HepG2 (cell line): ENCODE measurements at regions not wholly inside any gene's neighbourhood (a gene's known extent, or its start where the extent isn't known, plus 50 kb on each side); places are given as distances from the start of the nearest gene placed in this dataset.

Experiments
- ATAC-seq: fragments of 200-7000 bp; cut with Tn5 transposase; 3 replicates; pipeline ENCODE4 v1.9.1; 2020; ENCODE audit warnings: mild to moderate bottlenecking, moderate library complexity
- BruUV-seq: library from RNA; stranded (reverse); fragments of 400-500 nt; replicated peaks from 2 replicates; lab custom pipeline; 2021; lab: Mats Ljungman, UMichigan
- CTCF ChIA-PET: fragments of 300-600 bp; formaldehyde crosslinking; extraction: SDS; loops from one replicate; lab custom pipeline; 2021; ENCODE audit warnings: low total read pairs, inconsistent platforms, low intra/inter-chr PET ratio; lab: Yijun Ruan, JAX
- POLR2A ChIA-PET: fragments of 350-600 bp; sonication (Branson Sonifier 250); formaldehyde crosslinking; loops from one replicate; lab custom pipeline; 2020; ENCODE audit warnings: antibody characterized with exemption, inconsistent platforms; lab: Yijun Ruan, JAX
- DNase-seq: peaks from one replicate; pipeline ENCODE4 v3.0.0-alpha.2; 2015; ENCODE audit warnings: low spot score
- FAIRE-seq: peaks from 3 replicates; lab custom pipeline; 2011; peaks lifted over from hg19 to GRCh38; lab: Jason Lieb, UNC
- H2AFZ ChIP-seq: one replicate; pipeline ENCODE4 v1.6.1; 2011; ENCODE audit warnings: low read length, inconsistent platforms
- H3K27ac ChIP-seq: fragments of 300-600 bp; 3 replicates; pipeline ENCODE4 v1.8.0; 2011; ENCODE audit warnings: mixed run types, mild to moderate bottlenecking, mixed read lengths, low read length, inconsistent platforms; ENCODE audit not compliant: insufficient read depth; ENCODE audit errors: extremely low read length
- H3K27me3 ChIP-seq, 2 experiments: fragments of 200-600 bp in 1 of 2; 2 replicates in 1 of 2; 3 replicates in 1 of 2; pipeline versions ENCODE4 v1.6.0 to v1.8.0; 2011; ENCODE audit warnings: low read length in 2 of 2, mild to moderate bottlenecking in 2 of 2, moderate library complexity in 2 of 2, inconsistent platforms in 1 of 2; ENCODE audit not compliant: insufficient read depth in 2 of 2, control insufficient read depth in 1 of 2
- H3K36me3 ChIP-seq, 2 experiments: fragments of 200-600 bp in 1 of 2; replicated peaks in 1 of 2; 2 replicates in 1 of 2; 3 replicates in 1 of 2; pipeline versions ENCODE4 v1.5.1 to v1.8.0; 2011; ENCODE audit warnings: low read length in 2 of 2, inconsistent platforms in 1 of 2; ENCODE audit not compliant: insufficient read depth in 2 of 2, control insufficient read depth in 1 of 2
- H3K4me1 ChIP-seq: 2 replicates; pipeline ENCODE4 v1.5.1; 2012; ENCODE audit warnings: low read length, inconsistent platforms; ENCODE audit not compliant: insufficient read depth
- H3K4me2 ChIP-seq: 2 replicates; pipeline ENCODE4 v1.6.0; 2011; ENCODE audit warnings: low read depth, low read length, inconsistent platforms
- H3K4me3 ChIP-seq, 3 experiments: fragments of 200-600 bp in 1 of 3; sonication (generic), shearing (Covaris generic) in 1 of 3; replicated peaks in 1 of 3; 2 replicates each; pipeline ENCODE4 v1.5.1; 2011 to 2016; ENCODE audit warnings: low read length in 3 of 3, inconsistent platforms in 2 of 3, low read depth in 2 of 3, mild to moderate bottlenecking in 2 of 3, control low read depth in 1 of 3, mixed read lengths in 1 of 3; ENCODE audit not compliant: insufficient read depth in 1 of 3
- H3K79me2 ChIP-seq: one replicate; pipeline ENCODE4 v1.6.1; 2011; ENCODE audit warnings: low read length, inconsistent platforms; ENCODE audit not compliant: insufficient read depth
- H3K9ac ChIP-seq: 2 replicates; pipeline ENCODE4 v1.6.0; 2011; ENCODE audit warnings: mild to moderate bottlenecking, low read depth, low read length, inconsistent platforms; ENCODE audit not compliant: insufficient read depth
- H3K9me3 ChIP-seq: 2 replicates; pipeline ENCODE4 v1.5.1; 2012; ENCODE audit warnings: mild to moderate bottlenecking, low read length
- H4K20me1 ChIP-seq: 2 replicates; pipeline ENCODE4 v1.6.0; 2011; ENCODE audit warnings: inconsistent platforms, mild to moderate bottlenecking, low read length, moderate library complexity; ENCODE audit not compliant: insufficient read depth
- HMG20B ChIP-seq: conservative IDR thresholded peaks from 2 replicates; pipeline ENCODE4 v1.6.1; 2016; ENCODE audit warnings: missing genetic modification reagents, missing compliant biosample characterization
- HNF1B ChIP-seq: sonication (generic); formaldehyde crosslinking; IDR thresholded peaks from 2 replicates; pipeline ENCODE4 v1.5.1; 2020; ENCODE audit warnings: mild to moderate bottlenecking, moderate library complexity, missing genetic modification reagents
- NONO ChIP-seq, 2 experiments: fragments of 450-650 bp in 1 of 2; sonication (generic) in 1 of 2; formaldehyde crosslinking in 1 of 2; IDR thresholded peaks in 1 of 2; conservative IDR thresholded peaks in 1 of 2; 2 replicates each; pipeline versions ENCODE4 v1.6.1 to v1.8.0; 2017 to 2022; ENCODE audit warnings: mild to moderate bottlenecking in 1 of 2, missing genetic modification reagents in 1 of 2, moderate library complexity in 1 of 2
- ZFP91 ChIP-seq: sonication (generic); formaldehyde crosslinking; IDR thresholded peaks from 2 replicates; pipeline ENCODE4 v1.9.0; 2022; ENCODE audit warnings: missing genetic modification reagents, mild to moderate bottlenecking, borderline replicate concordance
- ZNF275 ChIP-seq: sonication (generic); formaldehyde crosslinking; IDR thresholded peaks from 2 replicates; pipeline ENCODE4 v1.8.0; 2022; ENCODE audit warnings: missing genetic modification reagents, mild to moderate bottlenecking, inconsistent platforms, borderline replicate concordance
- ZNF800 ChIP-seq: sonication (generic); formaldehyde crosslinking; IDR thresholded peaks from 2 replicates; pipeline ENCODE4 v1.4.0; 2020; ENCODE audit warnings: missing genetic modification reagents
- ZXDC ChIP-seq: sonication (generic); formaldehyde crosslinking; IDR thresholded peaks from 2 replicates; pipeline ENCODE4 v1.5.0; 2020; ENCODE audit warnings: mild to moderate bottlenecking, missing genetic modification reagents
- WGBS: methylation state at CpG from one replicate; pipeline ENCODE4 v1.1.6; 2017; ENCODE audit warnings: low lambda C conversion rate; 5-methylcytosine and 5-hydroxymethylcytosine counted together
- in situ Hi-C: cut with HindIII; loops from 2 replicates; pipeline ENCODE4 v1.10.0; 2017; ENCODE audit warnings: low pct_unique_long_range_greater_than_20kb; ENCODE audit not compliant: extremely low pct_ligation_motif_present
- intact Hi-C: fragments of 100-400 bp; cut with micrococcal nuclease; formaldehyde crosslinking; loops from one replicate; pipeline ENCODE4 v1.10.0; 2022; ENCODE audit not compliant: unreplicated experiment

GRCh38 chr2:145622285-145622684 is 1102.4 kb upstream of the ZEB2 start:
- no TSS peak for BruUV-seq
- Histone ChIP-seq H3K9me3 (no peaks in the 10 kb centered on the region), H2AFZ (no peak overlapping the region), H3K4me1 (no peaks in the 10 kb centered on the region), H3K27ac (no peak overlapping the region), H3K36me3 (no peaks in the 10 kb centered on the region), H3K4me3 (no peak overlapping the region), H3K4me2 (no peak overlapping the region), H4K20me1 (no peaks in the 10 kb centered on the region), H3K27me3 (no peaks in the 10 kb centered on the region; a peak in 1 of 5 replicates), H3K79me2 (no peaks in the 10 kb centered on the region), H3K9ac (no peak overlapping the region)
- ChIA-PET CTCF (no interaction called here), POLR2A (no interaction called here)
- in situ Hi-C loops, result no loop called here
- ATAC-seq, result no peak
- intact Hi-C loops, result no loop called here
- 2% methylated on average over 2 of the region's 2 CpGs for WGBS
- no peak for DNase-seq
- FAIRE-seq, result no peak
- TF ChIP-seq HNF1B (CRISPR knock-in tag) (no peak), ZXDC (no peak), HMG20B (CRISPR knock-in tag) (no peak), NONO (IDR thresholded peaks at IDR 0.05) (no peak), NONO (CRISPR knock-in tag; conservative IDR thresholded peaks at IDR 0.05) (no peak), ZNF275 (no peak), ZNF800 (CRISPR knock-in tag) (no peak), ZFP91 (no peak)
